ENCODE measurements at regions not wholly inside any gene's neighbourhood (a gene's known extent, or its start where the extent isn't known, plus 50 kb on each side); places are given as distances from the start of the nearest gene placed in this dataset.

- peaks cover 1% of the 10 kb centered on the region for H3K27me3 Mint-ChIP-seq (ENCODE audit: insufficient read depth, low read depth, poor library complexity)
- 0 out of 2 replicates have a peak, but pooled peaks cover 3% of the 10 kb centered on the region for H3K4me1 ChIP-seq (ENCODE audit: insufficient read depth)
- H3K4me3 ChIP-seq, result no peak overlapping the region
- H3K4me2 ChIP-seq, result no peak overlapping the region
- no peaks in the 10 kb centered on the region for H3K27me3 ChIP-seq (ENCODE audit: insufficient read depth)
- no peak for ATAC-seq
- H3K27ac Mint-ChIP-seq, result no peak overlapping the region
- H3F3A ChIP-seq (replicated peaks; ENCODE audit: low read depth), result no peaks in the 10 kb centered on the region
- no peak overlapping the region for H3K27ac ChIP-seq (ENCODE audit: low read depth)
- H3K9me2 ChIP-seq (ENCODE audit: insufficient read depth), result no peaks in the 10 kb centered on the region
- H3K36me3 ChIP-seq (ENCODE audit: insufficient read depth), result no peaks in the 10 kb centered on the region
- DNase-seq (ENCODE audit: low spot score), result no peak
- no peaks in the 10 kb centered on the region for H3K79me2 ChIP-seq (replicated peaks; ENCODE audit: insufficient read depth)
- H3K9me3 Mint-ChIP-seq, result peaks cover 16% of the 10 kb centered on the region; the same call in 2 of the 3 replicates
- H3K4me3 Mint-ChIP-seq, result no peak overlapping the region
- TF ChIP-seq STAT1 (IDR thresholded peaks at IDR 0.05; ENCODE audit: unreplicated experiment) (no peak), ETS1 (IDR thresholded peaks at IDR 0.05) (no peak), JUNB (IDR thresholded peaks at IDR 0.05; ENCODE audit: unreplicated experiment) (no peak), NANOG (IDR thresholded peaks at IDR 0.05; ENCODE audit: borderline replicate concordance) (no peak), CREB1 (CRISPR knock-in tag; IDR thresholded peaks at IDR 0.05; ENCODE audit: low read depth) (no peak), POLR2AphosphoS5 (IDR thresholded peaks at IDR 0.05; ENCODE audit: low read depth) (no peak), CTCF (conservative IDR thresholded peaks at IDR 0.05; ENCODE audit: low read depth in 2 of 2) (no peak)
- H4K20me1 ChIP-seq (replicated peaks; ENCODE audit: insufficient read depth), result no peaks in the 10 kb centered on the region
- no peak overlapping the region for H2AFZ ChIP-seq
- peaks cover 7% of the 10 kb centered on the region; the same call in 2 of the 3 replicates for H3K36me3 Mint-ChIP-seq (ENCODE audit: low read depth)
- H3K4me1 Mint-ChIP-seq, result peaks cover 11% of the 10 kb centered on the region; the same call in 2 of the 3 replicates
Measured at GRCh38 chr6:15761045-15761502, 98.2 kb upstream of the DTNBP1 start.

GRCh38 chr6:15758631-15759215 lies 95.9 kb upstream of the DTNBP1 start:
- Histone ChIP-seq H4K20me1 (replicated peaks; ENCODE audit: insufficient read depth) (no peaks in the 10 kb centered on the region), H3K27me3 (ENCODE audit: insufficient read depth) (no peaks in the 10 kb centered on the region), H3K4me3 (no peak overlapping the region), H3K4me2 (no peak overlapping the region), H2AFZ (no peak overlapping the region), H3K9me2 (ENCODE audit: insufficient read depth) (no peaks in the 10 kb centered on the region), H3K36me3 (ENCODE audit: insufficient read depth) (no peaks in the 10 kb centered on the region), H3K4me1 (ENCODE audit: insufficient read depth) (no peaks in the 10 kb centered on the region), H3K79me2 (replicated peaks; ENCODE audit: insufficient read depth) (no peaks in the 10 kb centered on the region), H3F3A (replicated peaks; ENCODE audit: low read depth) (no peaks in the 10 kb centered on the region), H3K27ac (ENCODE audit: low read depth) (no peak overlapping the region)
- no peak overlapping the region for H3K27ac Mint-ChIP-seq
- H3K4me1 Mint-ChIP-seq, result peaks cover 5% of the 10 kb centered on the region; the same call in 2 of the 3 replicates
- H3K36me3 Mint-ChIP-seq (ENCODE audit: low read depth), result peaks cover 7% of the 10 kb centered on the region; the same call in 2 of the 3 replicates
- H3K9me3 Mint-ChIP-seq, result peaks cover 16% of the 10 kb centered on the region; the same call in 2 of the 3 replicates
- DNase-seq (ENCODE audit: low spot score) (no peak), ATAC-seq (no peak)
- no peak overlapping the region for H3K4me3 Mint-ChIP-seq
- TF ChIP-seq ZNF462 (CRISPR knock-in tag; IDR thresholded peaks at IDR 0.05) (no peak), STAT1 (IDR thresholded peaks at IDR 0.05; ENCODE audit: unreplicated experiment) (no peak)
- H3K27me3 Mint-ChIP-seq (ENCODE audit: insufficient read depth, low read depth, poor library complexity), result peaks cover under 1% of the 10 kb centered on the region
